Keratinocyte (primary cell): ENCODE measurements at regions not wholly inside any gene's neighbourhood (a gene's known extent, or its start where the extent isn't known, plus 50 kb on each side); places are given as distances from the start of the nearest gene placed in this dataset.

Experiments
- DNase-seq: peaks from one replicate; pipeline ENCODE4 v3.0.0-alpha.2; 2011; ENCODE audit warnings: low read depth, missing footprints, low spot score
- FAIRE-seq: peaks from 2 replicates; lab custom pipeline; 2011; peaks lifted over from hg19 to GRCh38; lab: Jason Lieb, UNC
- H2AFZ ChIP-seq: 2 replicates; pipeline ENCODE4 v1.6.0; 2012; ENCODE audit warnings: low read length, control low read depth, inconsistent platforms; ENCODE audit not compliant: control insufficient read depth
- H3K27ac ChIP-seq: 2 replicates; pipeline ENCODE4 v1.5.1; 2011; ENCODE audit warnings: low read length; ENCODE audit not compliant: control insufficient read depth, insufficient read depth
- H3K27me3 ChIP-seq: 3 replicates; pipeline ENCODE4 v1.6.0; 2011; ENCODE audit warnings: low read length; ENCODE audit not compliant: control insufficient read depth, insufficient read depth; ENCODE audit errors: extremely low read depth
- H3K36me3 ChIP-seq, 2 experiments: 2 replicates in 1 of 2; 3 replicates in 1 of 2; pipeline ENCODE4 v1.5.1; 2011; ENCODE audit warnings: low read length in 2 of 2, mild to moderate bottlenecking in 1 of 2; ENCODE audit not compliant: control insufficient read depth in 2 of 2, insufficient read depth in 2 of 2; ENCODE audit errors: extremely low read depth in 1 of 2
- H3K4me1 ChIP-seq: 3 replicates; pipeline ENCODE4 v1.5.1; 2011; ENCODE audit warnings: low read length; ENCODE audit not compliant: control insufficient read depth, insufficient read depth; ENCODE audit errors: extremely low read depth
- H3K4me2 ChIP-seq: 3 replicates; pipeline ENCODE4 v1.6.0; 2011; ENCODE audit warnings: low read depth, low read length; ENCODE audit not compliant: control insufficient read depth, insufficient read depth; ENCODE audit errors: extremely low read depth
- H3K4me3 ChIP-seq, 3 experiments: fragments of 200-600 bp in 1 of 3; sonication (generic) in 1 of 3; 2 replicates in 2 of 3; 3 replicates in 1 of 3; pipeline ENCODE4 v1.5.1; 2011 to 2016; ENCODE audit warnings: low read length in 3 of 3, mild to moderate bottlenecking in 3 of 3, control low read depth in 2 of 3, inconsistent platforms in 1 of 3, low read depth in 1 of 3, mixed read lengths in 1 of 3, mixed run types in 1 of 3, moderate library complexity in 1 of 3; ENCODE audit not compliant: control insufficient read depth in 2 of 3, insufficient read depth in 2 of 3; ENCODE audit errors: extremely low read depth in 1 of 3
- H3K79me2 ChIP-seq: 2 replicates; pipeline ENCODE4 v1.6.0; 2012; ENCODE audit warnings: low read length; ENCODE audit not compliant: control insufficient read depth, insufficient read depth
- H3K9ac ChIP-seq: 3 replicates; pipeline ENCODE4 v1.6.0; 2011; ENCODE audit warnings: low read length; ENCODE audit not compliant: control insufficient read depth, insufficient read depth; ENCODE audit errors: extremely low read depth
- H3K9me1 ChIP-seq: 3 replicates; pipeline ENCODE4 v1.6.0; 2011; ENCODE audit warnings: low read length; ENCODE audit not compliant: control insufficient read depth, insufficient read depth; ENCODE audit errors: extremely low read depth
- H3K9me3 ChIP-seq: 2 replicates; pipeline ENCODE4 v1.5.1; 2012; ENCODE audit warnings: low read depth, low read length; ENCODE audit not compliant: control insufficient read depth
- H4K20me1 ChIP-seq: 3 replicates; pipeline ENCODE4 v1.6.0; 2011; ENCODE audit warnings: low read length; ENCODE audit not compliant: control insufficient read depth, insufficient read depth; ENCODE audit errors: extremely low read depth
- EZH2 ChIP-seq: IDR thresholded peaks from one replicate; pipeline ENCODE4 v1.6.1; 2012; ENCODE audit warnings: inconsistent platforms, mild to moderate bottlenecking, low read length, moderate library complexity
- dilution Hi-C: fragments of 300-500 bp; cut with MboI; formaldehyde crosslinking; loops from one replicate; pipeline ENCODE4 v1.7.0; 2020; ENCODE audit warnings: low sequenced_read_pairs; ENCODE audit not compliant: extremely low pct_ligation_motif_present
- TF ChIP-seq, protein P1 (sequence below), 3 experiments: IDR thresholded peaks in 1 of 3; conservative IDR thresholded peaks in 1 of 3; optimal IDR thresholded peaks in 1 of 3; 2 replicates in 2 of 3; 3 replicates in 1 of 3; pipeline versions ENCODE3 to v1.5.1; 2011; ENCODE audit warnings: low read length in 3 of 3, mild to moderate bottlenecking in 3 of 3, moderate library complexity in 2 of 3, control low read depth in 1 of 3, inconsistent platforms in 1 of 3; ENCODE audit not compliant: insufficient read depth in 2 of 3; ENCODE audit errors: extremely low read depth in 1 of 3

DNA sequence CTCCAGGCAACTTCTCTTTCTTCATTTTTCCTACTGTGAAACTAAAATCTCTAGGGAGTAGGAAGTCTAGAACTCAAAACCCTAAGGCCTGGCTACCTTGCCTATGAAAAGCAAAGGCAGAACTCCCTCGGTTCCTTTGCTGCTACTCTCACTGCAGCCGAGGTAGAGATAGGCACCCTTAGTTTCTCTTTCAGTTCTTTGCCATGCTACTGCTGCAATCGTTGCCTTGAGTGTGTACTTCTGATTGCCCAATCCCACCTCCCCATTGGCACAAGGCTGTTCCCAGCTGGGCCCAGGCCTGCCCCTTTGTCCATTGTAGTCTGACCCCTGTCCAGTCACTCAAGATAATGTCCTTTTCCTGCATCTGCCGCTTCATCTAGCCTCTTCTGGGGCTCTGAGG is 92.3 kb upstream of the MRPS22 start:
- FAIRE-seq = no peak

DNA sequence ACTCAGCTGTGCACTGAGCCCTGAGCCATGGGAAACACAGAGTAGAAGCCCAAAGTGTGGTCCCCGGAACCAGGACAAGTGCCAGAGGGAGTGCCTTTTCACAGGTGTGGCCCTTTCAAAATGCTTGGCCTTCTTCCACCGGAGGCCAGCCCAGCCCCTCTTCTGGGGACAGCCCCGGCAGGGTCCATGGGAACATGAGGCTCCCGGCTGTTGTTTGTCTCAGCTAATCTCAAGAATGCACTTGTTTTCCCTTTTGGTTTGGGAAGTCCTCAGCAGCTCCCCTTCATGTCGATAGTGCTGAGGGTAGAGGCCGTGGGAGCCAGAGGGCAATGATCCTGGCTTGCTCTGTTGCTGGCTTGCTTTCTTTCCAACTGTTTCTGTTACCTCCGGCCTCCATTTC is 91.1 kb upstream of the MRPS22 start:
- no peak overlapping the region for H3K9ac ChIP-seq
- no peak overlapping the region for H3K4me2 ChIP-seq
- no peak overlapping the region for H2AFZ ChIP-seq
- no peaks in the 10 kb centered on the region for H3K79me2 ChIP-seq
- dilution Hi-C loops = no loop called here
- no peak for FAIRE-seq
- H3K9me1 ChIP-seq = no peaks in the 10 kb centered on the region
- no peak overlapping the region for H3K4me3 ChIP-seq
- H3K27me3 ChIP-seq = peaks cover 7% of the 10 kb centered on the region
- no peak for DNase-seq
- no peak overlapping the region for H3K27ac ChIP-seq
- no peaks in the 10 kb centered on the region for H3K9me3 ChIP-seq
- H4K20me1 ChIP-seq = no peaks in the 10 kb centered on the region
- H3K4me1 ChIP-seq = no peaks in the 10 kb centered on the region
- no peak for TF ChIP-seq EZH2
- TF ChIP-seq, protein P1, sequence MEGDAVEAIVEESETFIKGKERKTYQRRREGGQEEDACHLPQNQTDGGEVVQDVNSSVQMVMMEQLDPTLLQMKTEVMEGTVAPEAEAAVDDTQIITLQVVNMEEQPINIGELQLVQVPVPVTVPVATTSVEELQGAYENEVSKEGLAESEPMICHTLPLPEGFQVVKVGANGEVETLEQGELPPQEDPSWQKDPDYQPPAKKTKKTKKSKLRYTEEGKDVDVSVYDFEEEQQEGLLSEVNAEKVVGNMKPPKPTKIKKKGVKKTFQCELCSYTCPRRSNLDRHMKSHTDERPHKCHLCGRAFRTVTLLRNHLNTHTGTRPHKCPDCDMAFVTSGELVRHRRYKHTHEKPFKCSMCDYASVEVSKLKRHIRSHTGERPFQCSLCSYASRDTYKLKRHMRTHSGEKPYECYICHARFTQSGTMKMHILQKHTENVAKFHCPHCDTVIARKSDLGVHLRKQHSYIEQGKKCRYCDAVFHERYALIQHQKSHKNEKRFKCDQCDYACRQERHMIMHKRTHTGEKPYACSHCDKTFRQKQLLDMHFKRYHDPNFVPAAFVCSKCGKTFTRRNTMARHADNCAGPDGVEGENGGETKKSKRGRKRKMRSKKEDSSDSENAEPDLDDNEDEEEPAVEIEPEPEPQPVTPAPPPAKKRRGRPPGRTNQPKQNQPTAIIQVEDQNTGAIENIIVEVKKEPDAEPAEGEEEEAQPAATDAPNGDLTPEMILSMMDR (optimal IDR thresholded peaks at IDR 0.05 in 1 of 3, IDR thresholded peaks at IDR 0.05 in 1 of 3, conservative IDR thresholded peaks at IDR 0.05 in 1 of 3; ENCODE audit: extremely low read depth in 1 of 3, insufficient read depth in 2 of 3, low read length in 3 of 3) = no peak
- no peaks in the 10 kb centered on the region for H3K36me3 ChIP-seq

More for the DNA sequence above, 92.3 kb upstream of the MRPS22 start:
- Histone ChIP-seq H3K9me1 (no peaks in the 10 kb centered on the region), H3K9ac (no peak overlapping the region), H4K20me1 (no peaks in the 10 kb centered on the region), H3K4me3 (no peak overlapping the region), H3K27ac (no peak overlapping the region), H3K79me2 (no peaks in the 10 kb centered on the region), H2AFZ (no peak overlapping the region), H3K36me3 (no peaks in the 10 kb centered on the region), H3K9me3 (no peaks in the 10 kb centered on the region), H3K27me3 (peaks cover 7% of the 10 kb centered on the region), H3K4me2 (no peak overlapping the region), H3K4me1 (no peaks in the 10 kb centered on the region)
- TF ChIP-seq, protein P1 (optimal IDR thresholded peaks at IDR 0.05 in 1 of 3, IDR thresholded peaks at IDR 0.05 in 1 of 3, conservative IDR thresholded peaks at IDR 0.05 in 1 of 3; ENCODE audit: extremely low read depth in 1 of 3, insufficient read depth in 2 of 3, low read length in 3 of 3) = no peak
- no peak for TF ChIP-seq EZH2
- dilution Hi-C loops = no loop called here
- no peak for DNase-seq
